Caco-2 (cell line): ENCODE measurements at regions not wholly inside any gene's neighbourhood (a gene's known extent, or its start where the extent isn't known, plus 50 kb on each side); places are given as distances from the start of the nearest gene placed in this dataset.

Source experiments
- BruUV-seq: library from RNA; stranded (reverse); fragments of 400-500 nt; replicated peaks from 2 replicates; lab custom pipeline; 2021; lab: Mats Ljungman, UMichigan
- CTCF ChIA-PET: fragments of 300-600 bp; sonication (Branson Sonifier 250); formaldehyde crosslinking; loops from one replicate; lab custom pipeline; 2022; ENCODE audit warnings: antibody characterized with exemption; lab: Charles Lee
- POLR2A ChIA-PET: fragments of 300-600 bp; sonication (Branson Sonifier 250); formaldehyde crosslinking; loops from one replicate; lab custom pipeline; 2022; ENCODE audit warnings: antibody characterized with exemption; lab: Charles Lee
- DNase-seq, 2 experiments: peaks; one replicate each; pipeline versions ENCODE4 v3.0.0 to v3.0.0-alpha.2; 2020 to 2022
- H3K27me3 ChIP-seq: replicated peaks from 2 replicates; pipeline ENCODE4 v1.6.0; 2011; ENCODE audit warnings: low read length; ENCODE audit not compliant: control insufficient read depth, insufficient read depth
- H3K36me3 ChIP-seq: 2 replicates; pipeline ENCODE4 v1.5.1; 2011; ENCODE audit warnings: low read length; ENCODE audit not compliant: control insufficient read depth, insufficient read depth
- H3K4me1 ChIP-seq: fragments of 250-450 bp; sonication (Bioruptor Pico); 2 replicates; pipeline ENCODE4 v1.5.1; 2020; ENCODE audit warnings: mild to moderate bottlenecking
- H3K4me3 ChIP-seq: 2 replicates; pipeline ENCODE4 v1.5.1; 2011; ENCODE audit warnings: low read depth, mild to moderate bottlenecking, control low read depth, low read length
- H3K9me3 ChIP-seq: fragments of 250-450 bp; sonication (Bioruptor Pico); 2 replicates; pipeline ENCODE4 v1.5.1; 2020; ENCODE audit warnings: mild to moderate bottlenecking, moderate library complexity
- H3K27ac Mint-ChIP-seq: one replicate; pipeline ENCODE4 v1.8.0; 2022; ENCODE audit warnings: mixed read lengths; ENCODE audit not compliant: unreplicated experiment
- H3K27me3 Mint-ChIP-seq: one replicate; pipeline ENCODE4 v1.8.0; 2022; ENCODE audit warnings: mixed read lengths; ENCODE audit not compliant: insufficient read depth, unreplicated experiment
- H3K36me3 Mint-ChIP-seq: one replicate; pipeline ENCODE4 v1.8.0; 2022; ENCODE audit warnings: mild to moderate bottlenecking, mixed read lengths; ENCODE audit not compliant: insufficient read depth, unreplicated experiment
- H3K4me1 Mint-ChIP-seq: one replicate; pipeline ENCODE4 v1.8.0; 2022; ENCODE audit warnings: low read depth, mixed read lengths; ENCODE audit not compliant: unreplicated experiment
- H3K4me3 Mint-ChIP-seq: one replicate; pipeline ENCODE4 v1.8.0; 2022; ENCODE audit warnings: mild to moderate bottlenecking, moderate library complexity, mixed read lengths; ENCODE audit not compliant: unreplicated experiment
- H3K9me3 Mint-ChIP-seq: one replicate; pipeline ENCODE4 v1.8.0; 2022; ENCODE audit warnings: mixed read lengths; ENCODE audit not compliant: unreplicated experiment
- intact Hi-C: fragments of 100-400 bp; cut with micrococcal nuclease; formaldehyde crosslinking; loops from one replicate; pipeline ENCODE4 v1.10.0; 2022; ENCODE audit not compliant: unreplicated experiment
- TF ChIP-seq, protein P1 (sequence below), 2 experiments: fragments of 200-600 bp in 1 of 2; IDR thresholded peaks; 1 replicate in 1 of 2; 2 replicates in 1 of 2; pipeline versions ENCODE4 v1.5.1 to v1.8.0; 2011 to 2022; ENCODE audit warnings: antibody characterized with exemption in 1 of 2, control low read depth in 1 of 2, inconsistent platforms in 1 of 2, low read depth in 1 of 2, low read length in 1 of 2, mild to moderate bottlenecking in 1 of 2, moderate library complexity in 1 of 2; ENCODE audit not compliant: insufficient read depth in 1 of 2, severe bottlenecking in 1 of 2, unreplicated experiment in 1 of 2

DNA sequence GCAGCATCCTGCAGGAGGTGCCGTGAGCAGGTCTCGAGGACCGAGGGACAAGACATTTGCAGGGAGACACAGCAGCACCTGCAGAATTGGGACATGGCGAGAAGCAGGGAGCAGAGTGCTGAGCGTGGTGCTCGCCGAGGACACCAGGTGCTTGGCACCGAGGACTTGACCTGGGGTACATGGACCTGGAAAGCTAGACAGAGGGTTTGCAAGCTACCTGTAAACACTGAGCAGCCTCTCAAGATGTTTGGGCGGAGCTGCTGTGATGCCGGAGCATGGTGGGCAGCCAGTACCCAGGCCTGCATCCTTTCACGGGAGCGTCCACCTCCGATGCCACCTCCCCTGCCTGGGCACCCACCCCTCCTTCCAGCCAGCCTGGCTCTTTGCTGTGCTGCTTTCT, 773.2 kb downstream of the TBC1D22A start:
- H3K27ac Mint-ChIP-seq, result no peak overlapping the region
- Histone ChIP-seq H3K27me3 (no peaks in the 10 kb centered on the region), H3K4me1 (no peaks in the 10 kb centered on the region), H3K9me3 (no peaks in the 10 kb centered on the region), H3K4me3 (no peak overlapping the region), H3K36me3 (no peaks in the 10 kb centered on the region)
- POLR2A ChIA-PET, result no interaction called here
- peaks cover 7% of the 10 kb centered on the region for H3K27me3 Mint-ChIP-seq
- no peaks in the 10 kb centered on the region for H3K9me3 Mint-ChIP-seq
- intact Hi-C loops, result no loop called here
- DNase-seq, result no peak
- CTCF ChIA-PET, result no interaction called here
- H3K4me1 Mint-ChIP-seq, result no peaks in the 10 kb centered on the region
- TF ChIP-seq, protein P1, sequence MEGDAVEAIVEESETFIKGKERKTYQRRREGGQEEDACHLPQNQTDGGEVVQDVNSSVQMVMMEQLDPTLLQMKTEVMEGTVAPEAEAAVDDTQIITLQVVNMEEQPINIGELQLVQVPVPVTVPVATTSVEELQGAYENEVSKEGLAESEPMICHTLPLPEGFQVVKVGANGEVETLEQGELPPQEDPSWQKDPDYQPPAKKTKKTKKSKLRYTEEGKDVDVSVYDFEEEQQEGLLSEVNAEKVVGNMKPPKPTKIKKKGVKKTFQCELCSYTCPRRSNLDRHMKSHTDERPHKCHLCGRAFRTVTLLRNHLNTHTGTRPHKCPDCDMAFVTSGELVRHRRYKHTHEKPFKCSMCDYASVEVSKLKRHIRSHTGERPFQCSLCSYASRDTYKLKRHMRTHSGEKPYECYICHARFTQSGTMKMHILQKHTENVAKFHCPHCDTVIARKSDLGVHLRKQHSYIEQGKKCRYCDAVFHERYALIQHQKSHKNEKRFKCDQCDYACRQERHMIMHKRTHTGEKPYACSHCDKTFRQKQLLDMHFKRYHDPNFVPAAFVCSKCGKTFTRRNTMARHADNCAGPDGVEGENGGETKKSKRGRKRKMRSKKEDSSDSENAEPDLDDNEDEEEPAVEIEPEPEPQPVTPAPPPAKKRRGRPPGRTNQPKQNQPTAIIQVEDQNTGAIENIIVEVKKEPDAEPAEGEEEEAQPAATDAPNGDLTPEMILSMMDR (IDR thresholded peaks at IDR 0.05; ENCODE audit: insufficient read depth in 1 of 2, low read depth in 1 of 2, low read length in 1 of 2, severe bottlenecking in 1 of 2, unreplicated experiment in 1 of 2), result no peak
- H3K4me3 Mint-ChIP-seq, result no peak overlapping the region
- no TSS peak for BruUV-seq
- H3K36me3 Mint-ChIP-seq, result no peaks in the 10 kb centered on the region

DNA sequence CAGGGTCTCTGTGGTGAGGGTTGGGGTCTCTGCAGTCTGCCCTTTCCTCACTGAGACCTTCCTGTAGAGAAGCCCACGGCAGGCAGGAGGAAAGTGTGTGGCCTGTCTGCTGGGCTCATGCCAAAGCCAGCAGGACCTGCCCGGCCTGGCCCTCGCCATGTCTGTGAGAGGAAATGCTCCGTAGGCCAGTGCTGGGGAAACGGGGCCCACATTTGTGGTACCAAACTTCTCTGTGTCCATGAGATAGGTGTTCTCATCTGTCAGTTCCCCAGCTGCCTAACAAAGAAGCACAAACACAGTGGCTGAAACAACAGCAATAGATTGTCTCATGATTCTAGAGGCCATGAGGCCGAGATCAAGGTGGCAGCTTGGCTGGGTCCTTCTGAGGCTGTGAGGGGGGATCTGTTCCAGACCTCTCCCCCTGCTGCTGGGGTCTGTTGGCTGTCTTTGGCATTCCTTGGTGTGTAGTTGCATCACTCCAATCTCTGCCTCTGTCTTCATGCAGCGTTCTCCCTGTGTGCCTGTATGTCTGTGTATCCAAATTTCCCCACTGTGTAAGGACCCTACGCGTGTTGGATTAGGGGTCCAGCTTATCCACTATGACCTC, 772.5 kb downstream of the TBC1D22A start:
- no peak overlapping the region for H3K4me3 Mint-ChIP-seq
- no peak for DNase-seq
- H3K9me3 Mint-ChIP-seq, result no peaks in the 10 kb centered on the region
- Histone ChIP-seq H3K4me3 (no peak overlapping the region), H3K36me3 (no peaks in the 10 kb centered on the region), H3K4me1 (no peaks in the 10 kb centered on the region), H3K9me3 (no peaks in the 10 kb centered on the region), H3K27me3 (no peaks in the 10 kb centered on the region)
- ChIA-PET POLR2A (interaction anchor here (0.6 kb wide), 1 partner anchor 402 kb away, joined by 3 read pairs; no protein-coding TSS in a partner anchor), CTCF (no interaction called here)
- no TSS peak for BruUV-seq
- H3K4me1 Mint-ChIP-seq, result no peaks in the 10 kb centered on the region
- peaks cover 7% of the 10 kb centered on the region for H3K27me3 Mint-ChIP-seq
- intact Hi-C loops, result no loop called here
- H3K27ac Mint-ChIP-seq, result no peak overlapping the region
- TF ChIP-seq, protein P1 (IDR thresholded peaks at IDR 0.05; ENCODE audit: insufficient read depth in 1 of 2, low read depth in 1 of 2, low read length in 1 of 2, severe bottlenecking in 1 of 2, unreplicated experiment in 1 of 2), result no peak
- H3K36me3 Mint-ChIP-seq, result no peaks in the 10 kb centered on the region

DNA sequence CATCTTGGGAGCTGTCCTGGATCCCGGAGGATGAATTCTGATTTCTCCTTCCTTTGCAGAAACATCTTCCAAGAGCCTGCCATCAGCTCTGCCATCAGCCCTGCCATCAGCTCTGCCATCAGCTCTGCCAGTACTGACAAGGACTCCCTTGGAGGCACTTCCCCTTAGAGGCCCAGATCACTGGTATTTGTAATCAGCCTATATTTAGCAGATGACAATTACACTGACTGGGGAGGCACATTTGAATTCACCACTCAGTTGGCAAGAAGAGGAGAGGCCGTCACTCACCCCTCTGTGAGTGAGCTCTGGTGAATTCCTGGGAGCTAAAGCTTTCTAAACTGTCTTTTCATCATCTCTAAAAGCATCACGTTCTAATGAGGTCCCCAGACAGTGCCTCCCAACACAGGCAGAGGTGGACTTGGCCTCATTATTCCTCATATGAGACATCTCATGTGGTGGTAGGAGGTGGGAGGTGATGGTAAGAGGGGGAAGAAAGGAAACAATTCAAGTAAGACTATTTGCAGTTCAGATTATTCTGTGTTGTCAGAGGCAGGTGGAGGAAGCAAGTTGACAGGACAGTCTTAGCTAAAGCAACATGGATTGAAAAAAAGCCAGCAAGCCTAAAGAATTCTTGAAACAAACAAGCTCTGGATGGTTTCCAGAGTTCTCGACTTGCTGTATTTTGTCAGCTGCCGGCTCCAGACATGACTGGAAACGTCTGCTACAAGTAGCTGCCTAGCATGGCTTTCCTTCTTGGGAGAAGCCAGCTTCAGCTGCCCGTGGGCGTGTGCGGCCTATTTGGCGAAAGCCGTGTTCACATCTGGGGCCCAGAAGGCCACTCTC, 771.7 kb downstream of the TBC1D22A start:
- Histone ChIP-seq H3K27me3 (no peaks in the 10 kb centered on the region), H3K4me3 (no peak overlapping the region), H3K4me1 (no peaks in the 10 kb centered on the region), H3K36me3 (no peaks in the 10 kb centered on the region), H3K9me3 (no peaks in the 10 kb centered on the region)
- TF ChIP-seq, protein P1 (IDR thresholded peaks at IDR 0.05; ENCODE audit: insufficient read depth in 1 of 2, low read depth in 1 of 2, low read length in 1 of 2, severe bottlenecking in 1 of 2, unreplicated experiment in 1 of 2), result no peak
- CTCF ChIA-PET, result no interaction called here
- BruUV-seq, result no TSS peak
- no peaks in the 10 kb centered on the region for H3K4me1 Mint-ChIP-seq
- no peak overlapping the region for H3K4me3 Mint-ChIP-seq
- no peak for DNase-seq
- H3K36me3 Mint-ChIP-seq, result no peaks in the 10 kb centered on the region
- H3K27me3 Mint-ChIP-seq, result peaks cover 7% of the 10 kb centered on the region
- H3K27ac Mint-ChIP-seq, result no peak overlapping the region
- H3K9me3 Mint-ChIP-seq, result no peaks in the 10 kb centered on the region
- intact Hi-C loops, result no loop called here
- POLR2A ChIA-PET, result no interaction called here
